ENCODE measurements at regions not wholly inside any gene's neighbourhood (a gene's known extent, or its start where the extent isn't known, plus 50 kb on each side); places are given as distances from the start of the nearest gene placed in this dataset.

- no peaks in the 10 kb centered on the region for H3K27me3 ChIP-seq (ENCODE audit: low read depth)
- H3K36me3 ChIP-seq = no peaks in the 10 kb centered on the region
- intact Hi-C loops (cut with DNase I) = no loop called here
- DNase-seq (no peak), ATAC-seq (no peak)
- TF ChIP-seq CTCF (IDR thresholded peaks at IDR 0.05) = no peak
- no peak overlapping the region for H3K27ac ChIP-seq
- H3K4me3 ChIP-seq = no peak overlapping the region
- H3K9me3 ChIP-seq = no peaks in the 10 kb centered on the region
- H3K4me1 ChIP-seq = no peaks in the 10 kb centered on the region
These were observed 137.7 kb downstream of the SPATA31D1 start for GRCh38 chr9:82126256-82126655.

- intact Hi-C loops (cut with DNase I) = no loop called here
- Histone ChIP-seq H3K27ac (no peak overlapping the region), H3K27me3 (ENCODE audit: low read depth) (no peaks in the 10 kb centered on the region), H3K36me3 (no peaks in the 10 kb centered on the region), H3K4me3 (no peak overlapping the region), H3K4me1 (no peaks in the 10 kb centered on the region), H3K9me3 (no peaks in the 10 kb centered on the region)
- ATAC-seq (no peak), DNase-seq (no peak)
- no peak for TF ChIP-seq CTCF (IDR thresholded peaks at IDR 0.05)
These were observed 138.9 kb downstream of the SPATA31D1 start for GRCh38 chr9:82127465-82127864.

GRCh38 chr9:82128011-82128696, 139.6 kb downstream of the SPATA31D1 start:
- no peak overlapping the region for H3K27ac ChIP-seq
- TF ChIP-seq CTCF (IDR thresholded peaks at IDR 0.05) = no peak
- ATAC-seq (no peak), DNase-seq (no peak)
- H3K9me3 ChIP-seq = no peaks in the 10 kb centered on the region
- H3K36me3 ChIP-seq = no peaks in the 10 kb centered on the region
- no peak overlapping the region for H3K4me3 ChIP-seq
- H3K4me1 ChIP-seq = no peaks in the 10 kb centered on the region
- intact Hi-C loops (cut with DNase I) = no loop called here
- H3K27me3 ChIP-seq (ENCODE audit: low read depth) = no peaks in the 10 kb centered on the region

- no peak overlapping the region for H3K4me3 ChIP-seq
- intact Hi-C loops (cut with DNase I) = no loop called here
- ATAC-seq (no peak), DNase-seq (no peak)
- TF ChIP-seq CTCF (IDR thresholded peaks at IDR 0.05) = no peak
- no peak overlapping the region for H3K27ac ChIP-seq
- no peaks in the 10 kb centered on the region for H3K9me3 ChIP-seq
- H3K27me3 ChIP-seq (ENCODE audit: low read depth) = no peaks in the 10 kb centered on the region
- no peaks in the 10 kb centered on the region for H3K4me1 ChIP-seq
- H3K36me3 ChIP-seq = no peaks in the 10 kb centered on the region
These were observed 141.1 kb downstream of the SPATA31D1 start for GRCh38 chr9:82129708-82130107.

- Histone ChIP-seq H3K9me3 (no peaks in the 10 kb centered on the region), H3K36me3 (no peaks in the 10 kb centered on the region), H3K4me3 (no peak overlapping the region), H3K27me3 (ENCODE audit: low read depth) (no peaks in the 10 kb centered on the region), H3K4me1 (no peaks in the 10 kb centered on the region), H3K27ac (no peak overlapping the region)
- no peak for ATAC-seq
- intact Hi-C loops (cut with DNase I) = no loop called here
- no peak for DNase-seq
- TF ChIP-seq CTCF (IDR thresholded peaks at IDR 0.05) = no peak
These were observed 141.9 kb downstream of the SPATA31D1 start for GRCh38 chr9:82130331-82131042.

Data from lower lobe of right lung (tissue), 2 donors.